GM18526 (cell line): ENCODE measurements at regions not wholly inside any gene's neighbourhood (a gene's known extent, or its start where the extent isn't known, plus 50 kb on each side); places are given as distances from the start of the nearest gene placed in this dataset.

ENCODE experiments used
- POLR2A ChIP-seq: IDR thresholded peaks from 3 replicates; pipeline ENCODE4 v1.6.1; 2011; ENCODE audit not compliant: insufficient read length; ENCODE audit errors: extremely low read depth

- no peak for TF ChIP-seq POLR2A
Observed at GRCh38 chr4:184273166-184274147, 55.8 kb upstream of the ENPP6 start.

GRCh38 chr4:184270808-184271413 is 53.2 kb upstream of the ENPP6 start:
- TF ChIP-seq POLR2A: no peak

- no peak for TF ChIP-seq POLR2A
Observed at GRCh38 chr4:184269879-184270430, 52.3 kb upstream of the ENPP6 start.

- no peak for TF ChIP-seq POLR2A
Observed at GRCh38 chr4:184268584-184269160, 51.0 kb upstream of the ENPP6 start.

- no peak for TF ChIP-seq POLR2A
Observed at GRCh38 chr4:184267673-184268583, 50.3 kb upstream of the ENPP6 start.
